ENCODE measurements at regions not wholly inside any gene's neighbourhood (a gene's known extent, or its start where the extent isn't known, plus 50 kb on each side); places are given as distances from the start of the nearest gene placed in this dataset.

GRCh38 chr5:54772684-54773083 is 212.7 kb downstream of the ESM1 start:
- no peak for DNase-seq (ENCODE audit: low read depth in 2 of 2)

GRCh38 chr5:54772231-54772630 is 213.2 kb downstream of the ESM1 start:
- DNase-seq (ENCODE audit: low read depth in 2 of 2) = no peak

- no peak for DNase-seq (ENCODE audit: low read depth in 2 of 2)
Measured at GRCh38 chr5:54769746-54770145, 215.6 kb downstream of the ESM1 start.

DNA sequence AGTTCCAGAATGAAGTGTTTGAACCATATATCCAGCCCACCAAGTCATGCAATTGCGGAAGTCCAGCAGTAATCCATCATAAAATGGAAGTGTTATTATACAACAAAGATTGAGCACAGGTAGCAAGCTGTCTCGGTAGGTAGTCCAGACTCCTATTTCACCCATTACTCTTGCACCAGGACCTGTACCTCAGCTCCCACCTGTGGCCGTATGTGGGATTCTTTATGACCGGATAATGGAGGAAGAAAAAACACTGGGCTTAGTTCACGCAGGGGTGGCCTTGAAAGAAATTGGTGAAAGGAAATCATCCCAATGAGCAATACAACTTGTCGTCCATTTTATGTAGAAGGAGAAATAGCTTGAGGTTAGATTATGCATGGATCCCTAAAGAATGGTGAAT is 216.3 kb downstream of the ESM1 start:
- DNase-seq (ENCODE audit: low read depth in 2 of 2) = no peak

GRCh38 chr5:54766748-54767147 is 218.6 kb downstream of the ESM1 start:
- no peak for DNase-seq (ENCODE audit: low read depth in 2 of 2)

- DNase-seq (ENCODE audit: low read depth in 2 of 2) = no peak
Measured at GRCh38 chr5:54765165-54766028, 220.0 kb downstream of the ESM1 start.

- no peak for DNase-seq (ENCODE audit: low read depth in 2 of 2)
Measured at GRCh38 chr5:54764102-54765090, 221.0 kb downstream of the ESM1 start.

GRCh38 chr5:54761213-54761701 is 224.1 kb downstream of the ESM1 start:
- no peak for DNase-seq (ENCODE audit: low read depth in 2 of 2)

DNA sequence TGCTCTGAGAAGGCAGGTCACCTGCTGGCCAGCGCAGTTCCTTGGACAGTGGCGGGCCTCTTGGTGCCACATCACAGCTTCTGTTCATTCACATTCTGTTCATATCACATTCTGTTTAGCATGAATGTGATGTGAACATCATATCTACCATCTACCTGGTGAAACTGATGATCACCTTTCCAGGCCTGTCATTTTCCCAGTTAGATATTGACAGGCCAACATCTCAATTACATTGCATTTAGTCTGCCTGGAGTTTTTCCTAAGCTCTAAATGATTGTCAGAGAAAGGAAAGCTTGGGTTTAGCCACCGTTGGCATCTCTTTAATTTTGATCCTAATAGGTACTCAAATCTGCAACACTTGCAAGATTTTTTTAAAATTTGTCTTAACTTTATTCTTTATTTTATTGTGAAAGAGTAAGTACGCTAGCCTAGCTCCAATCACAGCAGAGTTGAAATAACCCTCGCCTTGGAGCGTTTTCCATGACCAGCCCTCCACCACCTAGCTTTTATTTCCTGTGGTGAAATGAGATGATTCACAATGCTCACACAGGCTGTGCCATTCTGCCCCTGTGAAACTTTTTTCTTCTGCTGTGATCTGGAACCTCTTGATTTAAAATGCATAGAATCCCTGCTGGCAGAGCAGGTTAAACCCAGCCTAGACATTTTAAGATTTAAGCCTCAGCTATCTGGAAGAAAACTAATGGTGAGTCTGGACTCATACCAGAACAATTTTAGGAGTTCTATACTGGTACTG is 225.0 kb downstream of the ESM1 start:
- no peak for DNase-seq (ENCODE audit: low read depth in 2 of 2)

DNA sequence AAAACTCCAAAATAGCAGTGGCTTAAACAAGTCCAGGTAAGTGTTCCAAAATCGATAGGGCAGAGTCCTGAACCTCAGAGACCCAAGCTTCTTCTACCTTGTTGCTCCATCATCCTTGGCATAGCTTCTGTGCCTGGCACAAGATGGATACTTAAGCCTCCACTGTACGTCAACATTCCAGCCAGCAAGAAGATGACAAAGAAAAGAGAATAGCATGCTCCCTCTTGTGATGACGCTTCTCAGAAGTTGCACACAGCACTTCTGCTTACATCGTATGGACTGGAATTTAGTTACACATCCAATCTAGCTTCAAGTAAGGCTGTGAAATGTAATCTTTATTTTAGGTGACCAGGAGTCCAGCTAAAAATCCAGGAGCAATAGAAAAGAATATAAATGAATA is 227.4 kb downstream of the ESM1 start:
- DNase-seq (ENCODE audit: low read depth in 2 of 2) = no peak

DNA sequence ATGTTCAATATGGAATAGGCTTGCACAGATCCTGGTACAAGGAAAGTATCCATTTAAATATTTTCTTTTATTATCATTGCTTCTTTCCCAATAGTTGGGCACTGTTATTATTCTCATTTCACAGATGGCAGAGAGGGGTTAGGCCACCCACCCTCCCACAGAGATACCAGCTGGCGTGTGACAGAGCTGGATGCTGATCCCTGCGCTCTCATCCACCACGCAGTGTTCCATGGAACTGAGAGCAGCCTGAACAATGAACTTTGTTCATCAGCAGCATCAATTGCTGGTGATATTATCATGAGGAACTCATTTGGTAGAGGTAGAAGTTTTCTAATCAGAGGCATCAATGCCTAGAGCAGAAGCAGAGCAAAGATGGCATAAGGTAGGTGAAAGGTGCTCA is 227.9 kb downstream of the ESM1 start:
- no peak for DNase-seq (ENCODE audit: low read depth in 2 of 2)

DNA sequence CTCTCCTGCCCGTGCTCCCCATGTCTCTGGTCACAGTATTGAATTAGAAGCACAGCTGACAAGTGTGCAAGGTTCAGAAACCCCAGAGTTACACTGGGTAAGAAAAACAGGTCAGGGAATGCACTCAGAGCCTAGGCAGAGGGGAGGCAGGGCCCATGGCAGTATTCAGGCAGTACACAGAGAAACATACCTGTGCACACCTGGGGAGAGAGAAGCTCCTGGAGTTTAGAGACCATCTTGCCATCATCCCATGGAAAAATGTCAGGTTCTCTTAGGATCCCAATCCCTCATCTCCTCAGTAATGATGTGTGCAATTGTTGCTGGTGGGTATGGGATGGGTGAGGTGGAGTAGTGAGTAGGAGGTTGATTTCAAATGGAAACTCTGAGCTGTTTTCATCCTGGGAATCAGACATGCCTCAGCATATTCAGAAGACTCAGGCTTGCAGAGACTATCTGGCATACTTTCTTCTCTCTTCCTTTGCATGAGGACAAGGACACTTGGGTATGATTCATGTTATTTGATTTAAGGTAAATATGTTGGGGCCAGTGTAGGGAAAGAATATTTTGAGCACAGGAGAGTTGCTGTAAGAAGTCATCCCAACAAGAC is 228.5 kb downstream of the ESM1 start:
- no peak for DNase-seq (ENCODE audit: low read depth in 2 of 2)

- no peak for DNase-seq (ENCODE audit: low read depth in 2 of 2)
Measured at GRCh38 chr5:54756301-54756700, 229.1 kb downstream of the ESM1 start.

- DNase-seq (ENCODE audit: low read depth in 2 of 2) = no peak
Measured at GRCh38 chr5:54754878-54755277, 230.5 kb downstream of the ESM1 start.

- no peak for DNase-seq (ENCODE audit: low read depth in 2 of 2)
Measured at GRCh38 chr5:54754420-54754819, 231.0 kb downstream of the ESM1 start.

DNA sequence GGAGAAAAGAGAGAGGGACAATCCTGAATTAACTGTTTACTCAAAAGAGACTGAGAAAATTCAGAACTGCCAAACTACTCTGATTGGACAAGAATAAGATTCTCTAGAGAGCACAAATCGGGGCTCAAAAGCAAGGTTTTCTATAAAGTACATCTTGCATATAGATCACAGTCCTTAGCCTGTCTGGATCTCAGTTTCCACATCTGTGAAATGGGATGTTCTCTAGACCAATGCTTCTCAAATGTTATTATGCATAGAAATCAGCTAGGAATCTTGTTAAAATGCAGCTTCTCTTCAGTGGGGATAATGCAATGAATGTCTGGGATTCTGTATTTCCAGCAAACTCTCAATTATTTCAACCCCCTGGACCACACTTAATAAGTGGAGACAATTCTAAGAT is 231.6 kb downstream of the ESM1 start:
- no peak for DNase-seq (ENCODE audit: low read depth in 2 of 2)

DNA sequence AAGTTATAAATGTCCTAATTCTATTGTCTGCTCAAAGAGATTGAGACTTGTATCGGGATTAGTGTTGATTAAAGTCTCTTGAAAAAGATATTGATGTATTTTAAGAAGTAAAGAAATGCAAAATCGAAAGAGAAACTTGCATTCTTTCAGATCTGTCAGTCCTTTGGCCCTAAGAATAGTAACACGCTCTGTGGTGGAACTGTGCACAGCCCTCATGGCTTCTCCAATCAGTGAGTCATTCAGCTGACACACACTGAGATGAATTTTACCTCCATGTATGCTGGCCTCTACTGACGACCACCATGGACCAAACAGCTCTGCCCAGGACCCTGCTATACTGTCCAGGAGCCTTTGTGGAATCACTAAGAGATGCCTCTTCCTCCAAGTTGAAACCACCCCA is 232.4 kb downstream of the ESM1 start:
- no peak for DNase-seq (ENCODE audit: low read depth in 2 of 2)

GRCh38 chr5:54748527-54748926 is 231.0 kb downstream of the SNX18 start:
- DNase-seq (ENCODE audit: low read depth in 2 of 2) = no peak

- no peak for DNase-seq (ENCODE audit: low read depth in 2 of 2)
Measured at GRCh38 chr5:54746777-54747398, 229.3 kb downstream of the SNX18 start.

- DNase-seq (ENCODE audit: low read depth in 2 of 2) = no peak
Measured at GRCh38 chr5:54746346-54746745, 228.8 kb downstream of the SNX18 start.

DNA sequence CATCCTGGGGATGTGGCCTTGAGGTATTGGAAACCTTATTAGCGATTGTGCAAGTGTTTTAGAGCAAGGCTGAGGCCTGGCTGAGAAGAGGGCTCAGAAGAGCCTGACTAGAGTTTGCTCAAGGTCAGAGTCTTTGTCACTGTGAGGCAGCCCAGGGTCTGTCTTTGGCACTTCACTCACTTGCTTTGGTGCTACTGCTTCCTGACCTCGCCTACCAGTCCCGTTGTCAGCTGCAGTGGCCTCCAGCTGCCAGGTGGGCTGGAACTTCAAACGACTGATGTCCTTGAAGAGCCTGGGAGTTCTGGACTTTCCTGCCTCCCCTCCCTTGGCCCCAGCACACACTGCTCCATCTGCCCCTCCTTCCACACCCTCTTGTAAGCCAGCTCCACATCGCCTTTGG is 228.0 kb downstream of the SNX18 start:
- DNase-seq (ENCODE audit: low read depth in 2 of 2) = no peak

All from stimulated activated CD8-positive, alpha-beta memory T cell treated with anti-CD3 and anti-CD28 coated beads, Interleukin-7, amount 100 ng/mL, for 4 hours (primary cell).